Keratinocyte (primary cell): ENCODE measurements at regions not wholly inside any gene's neighbourhood (a gene's known extent, or its start where the extent isn't known, plus 50 kb on each side); places are given as distances from the start of the nearest gene placed in this dataset.

ENCODE experiments used
- CTCF ChIP-seq, 3 experiments: IDR thresholded peaks in 1 of 3; conservative IDR thresholded peaks in 1 of 3; optimal IDR thresholded peaks in 1 of 3; 2 replicates in 2 of 3; 3 replicates in 1 of 3; pipeline versions ENCODE3 to v1.5.1; 2011; ENCODE audit warnings: low read length in 3 of 3, mild to moderate bottlenecking in 3 of 3, moderate library complexity in 2 of 3, control low read depth in 1 of 3, inconsistent platforms in 1 of 3; ENCODE audit not compliant: insufficient read depth in 2 of 3; ENCODE audit errors: extremely low read depth in 1 of 3
- EZH2 ChIP-seq: IDR thresholded peaks from one replicate; pipeline ENCODE4 v1.6.1; 2012; ENCODE audit warnings: inconsistent platforms, mild to moderate bottlenecking, low read length, moderate library complexity

- TF ChIP-seq CTCF (optimal IDR thresholded peaks at IDR 0.05 in 1 of 3, IDR thresholded peaks at IDR 0.05 in 1 of 3, conservative IDR thresholded peaks at IDR 0.05 in 1 of 3; ENCODE audit: extremely low read depth in 1 of 3, insufficient read depth in 2 of 3, low read length in 3 of 3) (no peak), EZH2 (no peak)
These were observed 378.2 kb upstream of the PBX1 start for GRCh38 chr1:164180824-164181223.
